ENCODE measurements at regions not wholly inside any gene's neighbourhood (a gene's known extent, or its start where the extent isn't known, plus 50 kb on each side); places are given as distances from the start of the nearest gene placed in this dataset.

DNA sequence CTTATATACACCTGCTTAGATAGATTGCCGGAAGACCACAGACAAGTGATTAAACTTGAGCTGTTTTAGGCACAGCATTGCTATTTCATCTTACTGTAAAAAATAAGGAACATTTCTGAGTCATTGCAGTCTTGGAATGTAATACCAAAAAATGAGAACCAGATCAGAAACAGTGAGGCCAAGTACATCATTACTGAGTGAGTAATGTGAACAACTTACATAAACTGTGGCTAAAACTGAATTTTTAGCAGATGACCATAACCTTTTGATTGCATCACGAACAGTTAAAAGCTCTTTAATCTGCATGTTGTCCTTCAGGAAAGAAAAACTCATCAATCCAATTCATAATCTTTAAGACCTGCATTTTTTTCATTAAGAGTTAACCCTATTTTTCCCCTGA lies 157.1 kb upstream of the FGF10 start:
- Histone ChIP-seq H3K36me3 (ENCODE audit: insufficient read depth, low read length) (no peaks in the 10 kb centered on the region), H3K4me3 (ENCODE audit: low read length) (no peak overlapping the region), H3K27me3 (ENCODE audit: control insufficient read depth in 1 of 2, insufficient read depth in 2 of 2, low read length in 2 of 2) (no peaks in the 10 kb centered on the region), H3K4me1 (ENCODE audit: insufficient read depth, low read length) (no peaks in the 10 kb centered on the region), H3K27ac (ENCODE audit: low read depth in 1 of 2, low read length in 2 of 2) (no peak overlapping the region), H3K9me3 (ENCODE audit: control insufficient read depth in 1 of 2, insufficient read depth in 1 of 2, low read length in 2 of 2) (no peaks in the 10 kb centered on the region)
- Mint-ChIP-seq H3K4me3 (no peak overlapping the region), H3K4me1 (ENCODE audit: low read depth) (no peaks in the 10 kb centered on the region), H3K36me3 (ENCODE audit: low read depth) (no peaks in the 10 kb centered on the region), H3K27me3 (no peaks in the 10 kb centered on the region), H3K9me3 (no peaks in the 10 kb centered on the region), H3K27ac (no peak overlapping the region)
- DNase-seq (no peak), ATAC-seq (ENCODE audit: poor library complexity) (no peak)
- ChIA-PET CTCF (no interaction called here), POLR2A (no interaction called here)
- no peak for TF ChIP-seq CTCF (IDR thresholded peaks at IDR 0.05)
- intact Hi-C loops (cut with DNase I, micrococcal nuclease): no loop called here

DNA sequence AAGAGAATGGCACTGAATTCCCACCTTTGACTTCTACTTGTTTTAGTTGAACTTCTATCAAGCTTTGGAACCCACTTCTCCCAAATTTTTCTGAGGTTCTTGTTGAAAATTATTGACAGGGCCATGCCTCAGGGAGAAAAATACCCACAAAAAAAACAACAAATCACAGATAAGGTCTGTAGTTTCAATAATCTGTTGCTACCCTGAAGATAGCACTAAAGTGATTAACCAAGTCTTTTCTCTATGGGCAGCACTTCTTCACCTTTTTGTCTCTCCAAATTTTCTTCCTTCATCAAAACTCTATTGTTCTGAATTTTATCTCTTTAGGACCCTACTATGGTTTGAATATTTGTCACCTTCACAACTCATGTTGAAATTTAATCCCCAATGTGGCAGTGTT lies 154.3 kb upstream of the FGF10 start:
- ChIA-PET CTCF (no interaction called here), POLR2A (no interaction called here)
- H3K36me3 ChIP-seq (ENCODE audit: insufficient read depth, low read length): no peaks in the 10 kb centered on the region
- H3K27ac ChIP-seq (ENCODE audit: low read depth in 1 of 2, low read length in 2 of 2): no peak overlapping the region
- ATAC-seq (ENCODE audit: poor library complexity): no peak
- intact Hi-C loops (cut with DNase I, micrococcal nuclease): no loop called here
- H3K9me3 ChIP-seq (ENCODE audit: control insufficient read depth in 1 of 2, insufficient read depth in 1 of 2, low read length in 2 of 2): no peaks in the 10 kb centered on the region
- H3K9me3 Mint-ChIP-seq: no peaks in the 10 kb centered on the region
- no peaks in the 10 kb centered on the region for H3K27me3 ChIP-seq (ENCODE audit: control insufficient read depth in 1 of 2, insufficient read depth in 2 of 2, low read length in 2 of 2)
- H3K4me1 ChIP-seq (ENCODE audit: insufficient read depth, low read length): no peaks in the 10 kb centered on the region
- no peak overlapping the region for H3K27ac Mint-ChIP-seq
- no peak overlapping the region for H3K4me3 ChIP-seq (ENCODE audit: low read length)
- no peaks in the 10 kb centered on the region for H3K27me3 Mint-ChIP-seq
- no peak overlapping the region for H3K4me3 Mint-ChIP-seq
- no peaks in the 10 kb centered on the region for H3K4me1 Mint-ChIP-seq (ENCODE audit: low read depth)
- H3K36me3 Mint-ChIP-seq (ENCODE audit: low read depth): no peaks in the 10 kb centered on the region
- TF ChIP-seq CTCF (IDR thresholded peaks at IDR 0.05): no peak
- no peak for DNase-seq

DNA sequence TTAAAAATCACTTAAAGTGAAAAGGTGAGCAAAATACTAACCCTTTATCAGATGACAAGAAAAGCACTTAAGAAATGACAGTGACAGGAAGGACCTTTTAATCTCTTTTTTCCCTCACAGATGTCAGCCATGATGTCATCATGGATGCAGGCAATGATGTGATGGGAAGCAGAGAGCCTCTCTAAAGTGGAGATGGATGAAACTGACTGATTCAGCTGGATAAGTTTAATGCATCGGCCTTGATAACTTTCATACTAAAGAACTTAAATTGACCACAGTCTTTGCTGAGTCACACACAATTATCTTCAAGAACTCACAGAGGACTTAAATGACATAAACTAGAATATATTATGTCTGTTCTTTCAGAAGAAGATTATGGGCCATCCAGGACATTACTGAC lies 153.2 kb upstream of the FGF10 start:
- Mint-ChIP-seq H3K4me1 (ENCODE audit: low read depth) (no peaks in the 10 kb centered on the region), H3K9me3 (no peaks in the 10 kb centered on the region), H3K4me3 (no peak overlapping the region), H3K36me3 (ENCODE audit: low read depth) (no peaks in the 10 kb centered on the region), H3K27me3 (no peaks in the 10 kb centered on the region), H3K27ac (no peak overlapping the region)
- Histone ChIP-seq H3K9me3 (ENCODE audit: control insufficient read depth in 1 of 2, insufficient read depth in 1 of 2, low read length in 2 of 2) (no peaks in the 10 kb centered on the region), H3K4me1 (ENCODE audit: insufficient read depth, low read length) (no peaks in the 10 kb centered on the region), H3K27me3 (ENCODE audit: control insufficient read depth in 1 of 2, insufficient read depth in 2 of 2, low read length in 2 of 2) (no peaks in the 10 kb centered on the region), H3K36me3 (ENCODE audit: insufficient read depth, low read length) (no peaks in the 10 kb centered on the region), H3K4me3 (ENCODE audit: low read length) (no peak overlapping the region), H3K27ac (ENCODE audit: low read depth in 1 of 2, low read length in 2 of 2) (no peak overlapping the region)
- POLR2A ChIA-PET: no interaction called here
- ATAC-seq (ENCODE audit: poor library complexity) (no peak), DNase-seq (no peak)
- no peak for TF ChIP-seq CTCF (IDR thresholded peaks at IDR 0.05)
- CTCF ChIA-PET: no interaction called here
- intact Hi-C loops (cut with DNase I, micrococcal nuclease): no loop called here

Data from CD4-positive, alpha-beta T cell (primary cell).